GM12875 (cell line): ENCODE measurements at regions not wholly inside any gene's neighbourhood (a gene's known extent, or its start where the extent isn't known, plus 50 kb on each side); places are given as distances from the start of the nearest gene placed in this dataset.

Experiments
- H3K4me3 ChIP-seq: one replicate; pipeline ENCODE4 v1.5.1; 2011; ENCODE audit warnings: low read depth, low read length, control low read depth
- CTCF ChIP-seq: IDR thresholded peaks from 2 replicates; pipeline ENCODE4 v1.5.1; 2011; ENCODE audit warnings: low read depth, mild to moderate bottlenecking, control low read depth, inconsistent platforms, low read length, moderate library complexity, borderline replicate concordance; ENCODE audit not compliant: insufficient read depth

GRCh38 chr9:23219471-23219870 lies 606.6 kb downstream of the ELAVL2 start:
- no peak overlapping the region for H3K4me3 ChIP-seq
- TF ChIP-seq CTCF = no peak

- no peak for TF ChIP-seq CTCF
- no peak overlapping the region for H3K4me3 ChIP-seq
These were observed 605.9 kb downstream of the ELAVL2 start for GRCh38 chr9:23220171-23220570.

GRCh38 chr9:23220957-23221356 lies 605.1 kb downstream of the ELAVL2 start:
- no peak overlapping the region for H3K4me3 ChIP-seq
- TF ChIP-seq CTCF = no peak

- no peak overlapping the region for H3K4me3 ChIP-seq
These were observed 596.1 kb downstream of the ELAVL2 start for GRCh38 chr9:23229890-23230317.

GRCh38 chr9:23232831-23233230 lies 593.2 kb downstream of the ELAVL2 start:
- no peak for TF ChIP-seq CTCF
- no peak overlapping the region for H3K4me3 ChIP-seq

More at GRCh38 chr9:23229890-23230317, 596.1 kb downstream of the ELAVL2 start:
- TF ChIP-seq CTCF = no peak

- no peak for TF ChIP-seq CTCF
- H3K4me3 ChIP-seq = no peak overlapping the region
These were observed 582.5 kb downstream of the ELAVL2 start for GRCh38 chr9:23243523-23243922.

- no peak overlapping the region for H3K4me3 ChIP-seq
- TF ChIP-seq CTCF = no peak
These were observed 581.0 kb downstream of the ELAVL2 start for GRCh38 chr9:23245067-23245466.
